ENCODE measurements at regions not wholly inside any gene's neighbourhood (a gene's known extent, or its start where the extent isn't known, plus 50 kb on each side); places are given as distances from the start of the nearest gene placed in this dataset.

- no peak overlapping the region for H4K5ac ChIP-seq (ENCODE audit: insufficient read length, low read depth, low read length)
- no peak overlapping the region for H3K4me3 ChIP-seq (ENCODE audit: extremely low read depth in 1 of 4, insufficient read depth in 2 of 4, low read depth in 3 of 4, low read length in 4 of 4)
- peaks cover 0 to 10% (median 5%) of the 10 kb centered on the region in 4 experiments; a peak in 4 of 7 replicates for H3K4me1 ChIP-seq (replicated peaks in 1 of 4; ENCODE audit: control insufficient read depth in 3 of 4, insufficient read depth in 4 of 4, low read length in 3 of 4)
- no peaks in the 10 kb centered on the region for H3K36me3 ChIP-seq (ENCODE audit: control insufficient read depth in 2 of 4, insufficient read depth in 4 of 4, low read length in 3 of 4)
- no peak overlapping the region for H4K8ac ChIP-seq (ENCODE audit: extremely low read depth, insufficient read depth, low read length)
- H3K27me3 ChIP-seq (replicated peaks in 1 of 4; ENCODE audit: control insufficient read depth in 3 of 4, extremely low read depth in 1 of 4, insufficient read depth in 3 of 4, low read length in 3 of 4), result 0 out of 7 replicates have a peak, but pooled peaks cover 0 to 2% (median 0%) of the 10 kb centered on the region in 4 experiments
- DNase-seq (ENCODE audit: low read depth in 1 of 2, low spot score in 2 of 2) (no peak), FAIRE-seq (no peak)
- H3K23ac ChIP-seq (ENCODE audit: insufficient read length), result no peak overlapping the region
- no peak overlapping the region for H2BK5ac ChIP-seq (ENCODE audit: low read depth, low read length)
- H3K4me2 ChIP-seq (ENCODE audit: insufficient read depth in 1 of 2, low read depth in 2 of 2, low read length in 2 of 2), result no peak overlapping the region
- ChIA-PET POLR2A (ENCODE audit: partially characterized antibody) (interaction anchor here (0.9 kb wide), 1 partner anchor 55 kb away, joined by 3 read pairs; no protein-coding TSS in a partner anchor), CTCF (ENCODE audit: partially characterized antibody) (interaction anchor here (0.6 to 10.2 kb wide), 7 partner anchors 9 to 143 kb away, joined by 3 to 130 read pairs (median 3); no protein-coding TSS in a partner anchor)
- no peak overlapping the region for H2BK120ac ChIP-seq (replicated peaks; ENCODE audit: low read depth, low read length)
- no peaks in the 10 kb centered on the region for H3K79me2 ChIP-seq (ENCODE audit: control insufficient read depth in 1 of 2, insufficient read depth in 2 of 2, low read length in 2 of 2)
- H3K4ac ChIP-seq (replicated peaks; ENCODE audit: insufficient read length, low read depth, low read length), result no peak overlapping the region
- 0 out of 2 replicates have a peak overlapping the region, but pooled peaks have one; percentile 13 for H2AFZ ChIP-seq (ENCODE audit: low read length)
- H4K20me1 ChIP-seq (replicated peaks in 1 of 2; ENCODE audit: control insufficient read depth in 1 of 2, insufficient read depth in 2 of 2, low read length in 2 of 2), result no peaks in the 10 kb centered on the region
- 90% methylated on average over 2 of the region's 2 CpGs; no CpG with 5 or more reads in 1 of the 2 experiments for WGBS, 2 experiments (ENCODE audit: extremely low coverage in 1 of 2, insufficient coverage in 1 of 2, insufficient read length in 1 of 2, insufficient replicate concordance in 2 of 2, low coverage in 1 of 2, low lambda C conversion rate in 2 of 2, missing lambda C conversion rate in 1 of 2)
- H3K9me3 ChIP-seq (ENCODE audit: insufficient read depth in 2 of 2, low read depth in 1 of 2, low read length in 1 of 2), result no peaks in the 10 kb centered on the region
- H2BK20ac ChIP-seq (ENCODE audit: low read length), result no peak overlapping the region
- no peak overlapping the region for H3K27ac ChIP-seq (ENCODE audit: low read depth, low read length)
- no peak overlapping the region for H3K14ac ChIP-seq (ENCODE audit: insufficient read length)
- H3K56ac ChIP-seq (replicated peaks; ENCODE audit: insufficient read length, low read depth, low read length), result peak overlapping the region; percentile 3
- no peaks in the 10 kb centered on the region; the same call in 1 of the 2 replicates for H3K23me2 ChIP-seq (ENCODE audit: low read depth, low read length)
- no peak overlapping the region for H3K9ac ChIP-seq (replicated peaks in 1 of 4; ENCODE audit: extremely low read depth in 1 of 4, low read depth in 3 of 4, low read length in 3 of 4)
- H3K18ac ChIP-seq (ENCODE audit: extremely low read depth, low read length), result no peak overlapping the region
- H3K79me1 ChIP-seq (ENCODE audit: low read depth, low read length), result no peaks in the 10 kb centered on the region
- H2AK5ac ChIP-seq (ENCODE audit: low read depth, low read length), result no peak overlapping the region
- no peak overlapping the region for H2BK15ac ChIP-seq (ENCODE audit: low read length)
- no peak overlapping the region for H4K91ac ChIP-seq (replicated peaks; ENCODE audit: insufficient read length, low read length)
- no peak overlapping the region for H2BK12ac ChIP-seq (ENCODE audit: low read depth, low read length)
- TF ChIP-seq RFX5 (IDR thresholded peaks at IDR 0.05; ENCODE audit: borderline replicate concordance, low read depth, low read length) (no peak), KDM1A (IDR thresholded peaks at IDR 0.05; ENCODE audit: borderline replicate concordance, low read length) (no peak), NRF1 (IDR thresholded peaks at IDR 0.05; ENCODE audit: low read depth, low read length) (no peak), SAP30 (IDR thresholded peaks at IDR 0.05; ENCODE audit: insufficient read depth, insufficient replicate concordance, low read length) (no peak), BCL11A (IDR thresholded peaks at IDR 0.05; ENCODE audit: low read depth in 2 of 2, low read length in 2 of 2) (no peak), BRCA1 (IDR thresholded peaks at IDR 0.05; ENCODE audit: low read depth, low read length) (no peak)
These were observed 81.4 kb upstream of the BZW1 start for GRCh38 chr2:200730302-200730701.
